Endothelial cell (in vitro differentiated cells): ENCODE measurements at regions not wholly inside any gene's neighbourhood (a gene's known extent, or its start where the extent isn't known, plus 50 kb on each side); places are given as distances from the start of the nearest gene placed in this dataset.

Source experiments
- DNase-seq: peaks from one replicate; pipeline ENCODE4 v3.0.0; 2021; ENCODE audit warnings: low spot score
- H3K27ac Mint-ChIP-seq: one replicate; pipeline ENCODE4 v1.8.0; 2021; ENCODE audit warnings: mixed read lengths, inconsistent platforms; ENCODE audit not compliant: unreplicated experiment
- H3K27me3 Mint-ChIP-seq: one replicate; pipeline ENCODE4 v1.8.0; 2021; ENCODE audit warnings: mild to moderate bottlenecking, moderate library complexity, mixed read lengths, inconsistent platforms; ENCODE audit not compliant: unreplicated experiment
- H3K36me3 Mint-ChIP-seq: one replicate; pipeline ENCODE4 v1.8.0; 2021; ENCODE audit warnings: mild to moderate bottlenecking, low read depth, mixed read lengths, inconsistent platforms; ENCODE audit not compliant: unreplicated experiment
- H3K4me1 Mint-ChIP-seq: one replicate; pipeline ENCODE4 v1.8.0; 2021; ENCODE audit warnings: mild to moderate bottlenecking, mixed read lengths, inconsistent platforms; ENCODE audit not compliant: unreplicated experiment
- H3K4me3 Mint-ChIP-seq: one replicate; pipeline ENCODE4 v1.8.0; 2021; ENCODE audit warnings: mild to moderate bottlenecking, mixed read lengths, inconsistent platforms; ENCODE audit not compliant: unreplicated experiment
- H3K9me3 Mint-ChIP-seq: one replicate; pipeline ENCODE4 v1.8.0; 2021; ENCODE audit warnings: mixed read lengths, inconsistent platforms; ENCODE audit not compliant: unreplicated experiment
- CTCF ChIP-seq: fragments of 200-600 bp; sonication (generic); IDR thresholded peaks from one replicate; pipeline ENCODE4 v1.5.0; 2021; ENCODE audit warnings: antibody characterized with exemption; ENCODE audit not compliant: unreplicated experiment

GRCh38 chr14:76280221-76280620 lies 95.7 kb upstream of the ESRRB start:
- Mint-ChIP-seq H3K4me1 (no peaks in the 10 kb centered on the region), H3K36me3 (no peaks in the 10 kb centered on the region), H3K4me3 (no peak overlapping the region), H3K27ac (no peak overlapping the region), H3K9me3 (no peaks in the 10 kb centered on the region), H3K27me3 (no peaks in the 10 kb centered on the region)
- no peak for TF ChIP-seq CTCF
- no peak for DNase-seq

GRCh38 chr14:76282581-76282980 lies 93.4 kb upstream of the ESRRB start:
- no peaks in the 10 kb centered on the region for H3K4me1 Mint-ChIP-seq
- H3K27me3 Mint-ChIP-seq, result no peaks in the 10 kb centered on the region
- H3K4me3 Mint-ChIP-seq, result no peak overlapping the region
- DNase-seq, result no peak
- no peak for TF ChIP-seq CTCF
- no peaks in the 10 kb centered on the region for H3K36me3 Mint-ChIP-seq
- H3K27ac Mint-ChIP-seq, result no peak overlapping the region
- no peaks in the 10 kb centered on the region for H3K9me3 Mint-ChIP-seq

- TF ChIP-seq CTCF, result no peak
- no peak for DNase-seq
- Mint-ChIP-seq H3K9me3 (no peaks in the 10 kb centered on the region), H3K36me3 (no peaks in the 10 kb centered on the region), H3K27ac (no peak overlapping the region), H3K27me3 (no peaks in the 10 kb centered on the region), H3K4me1 (no peaks in the 10 kb centered on the region), H3K4me3 (no peak overlapping the region)
Observed at GRCh38 chr14:76287063-76287462, 88.9 kb upstream of the ESRRB start.

- H3K4me1 Mint-ChIP-seq, result no peaks in the 10 kb centered on the region
- no peaks in the 10 kb centered on the region for H3K27me3 Mint-ChIP-seq
- no peak overlapping the region for H3K4me3 Mint-ChIP-seq
- DNase-seq, result no peak
- H3K9me3 Mint-ChIP-seq, result no peaks in the 10 kb centered on the region
- no peak for TF ChIP-seq CTCF
- H3K27ac Mint-ChIP-seq, result no peak overlapping the region
- H3K36me3 Mint-ChIP-seq, result no peaks in the 10 kb centered on the region
Observed at GRCh38 chr14:76289276-76289675, 86.7 kb upstream of the ESRRB start.

- no peak for DNase-seq
- Mint-ChIP-seq H3K27me3 (peaks cover 1% of the 10 kb centered on the region), H3K36me3 (no peaks in the 10 kb centered on the region), H3K4me1 (peaks cover 4% of the 10 kb centered on the region), H3K9me3 (no peaks in the 10 kb centered on the region), H3K27ac (no peak overlapping the region), H3K4me3 (no peak overlapping the region)
- TF ChIP-seq CTCF, result no peak
Observed at GRCh38 chr14:76292561-76292960, 83.4 kb upstream of the ESRRB start.
